ENCODE measurements at regions not wholly inside any gene's neighbourhood (a gene's known extent, or its start where the extent isn't known, plus 50 kb on each side); places are given as distances from the start of the nearest gene placed in this dataset.
"Not testable (repeated sequence)": the region's sequence is repeated elsewhere in the genome, so short reads cannot be mapped to it uniquely, and the experiment has no call there.

GRCh38 chr3:101998256-101998926, 149.1 kb downstream of the NFKBIZ start:
- DNase-seq (ENCODE audit: low spot score): no peak

- DNase-seq (ENCODE audit: low spot score): no peak
These were observed 150.0 kb downstream of the NFKBIZ start for GRCh38 chr3:101999177-101999779.

- DNase-seq (ENCODE audit: low spot score): no peak
These were observed 151.4 kb downstream of the NFKBIZ start for GRCh38 chr3:102000620-102001209.

- DNase-seq (ENCODE audit: low spot score): no peak
These were observed 152.7 kb downstream of the NFKBIZ start for GRCh38 chr3:102002056-102002455.

GRCh38 chr3:102004561-102004960, 155.2 kb downstream of the NFKBIZ start:
- no peak for DNase-seq (ENCODE audit: low spot score)

- DNase-seq (ENCODE audit: low spot score): no peak
These were observed 156.2 kb downstream of the NFKBIZ start for GRCh38 chr3:102005551-102005950.

- no peak for DNase-seq (ENCODE audit: low spot score)
These were observed 157.6 kb downstream of the NFKBIZ start for GRCh38 chr3:102006812-102007485.

- not testable (repeated sequence) for DNase-seq (ENCODE audit: low spot score)
These were observed 159.1 kb downstream of the NFKBIZ start for GRCh38 chr3:102008436-102008835.

- no peak for DNase-seq (ENCODE audit: low spot score)
These were observed 167.1 kb downstream of the NFKBIZ start for GRCh38 chr3:102016417-102016816.

GRCh38 chr3:102017784-102018183, 168.5 kb downstream of the NFKBIZ start:
- no peak for DNase-seq (ENCODE audit: low spot score)

- DNase-seq (ENCODE audit: low spot score): no peak
These were observed 169.2 kb downstream of the NFKBIZ start for GRCh38 chr3:102018551-102018950.

- no peak for DNase-seq (ENCODE audit: low spot score)
These were observed 171.4 kb downstream of the NFKBIZ start for GRCh38 chr3:102020735-102021134.

- no peak for DNase-seq (ENCODE audit: low spot score)
These were observed 175.1 kb downstream of the NFKBIZ start for GRCh38 chr3:102024270-102024904.

GRCh38 chr3:102025606-102026270, 176.4 kb downstream of the NFKBIZ start:
- no peak for DNase-seq (ENCODE audit: low spot score)

- no peak for DNase-seq (ENCODE audit: low spot score)
These were observed 177.3 kb downstream of the NFKBIZ start for GRCh38 chr3:102026656-102027055.

GRCh38 chr3:102030661-102031060, 181.3 kb downstream of the NFKBIZ start:
- DNase-seq (ENCODE audit: low spot score): no peak

- no peak for DNase-seq (ENCODE audit: low spot score)
These were observed 182.5 kb downstream of the NFKBIZ start for GRCh38 chr3:102031834-102032233.

GRCh38 chr3:102032491-102033383, 183.4 kb downstream of the NFKBIZ start:
- no peak for DNase-seq (ENCODE audit: low spot score)

GRCh38 chr3:102034639-102035451, 185.5 kb downstream of the NFKBIZ start:
- DNase-seq (ENCODE audit: low spot score): no peak

GRCh38 chr3:102036017-102036416, 186.7 kb downstream of the NFKBIZ start:
- DNase-seq (ENCODE audit: low spot score): no peak
